PC-3 (cell line): ENCODE measurements at regions not wholly inside any gene's neighbourhood (a gene's known extent, or its start where the extent isn't known, plus 50 kb on each side); places are given as distances from the start of the nearest gene placed in this dataset.

Experiments used
- EZH2 ChIP-seq: fragments of 300-600 bp; sonication (generic); IDR thresholded peaks from one replicate; pipeline ENCODE4 v1.6.1; 2017; ENCODE audit warnings: antibody characterized with exemption, mild to moderate bottlenecking, low read length; ENCODE audit not compliant: unreplicated experiment
- EZH2phosphoT487 ChIP-seq: fragments of 300-600 bp; sonication (generic); IDR thresholded peaks from 2 replicates; pipeline ENCODE4 v1.6.1; 2018; ENCODE audit warnings: mild to moderate bottlenecking, antibody characterized with exemption, low read length, borderline replicate concordance
- TF ChIP-seq, protein P1 (sequence below): fragments of 300-600 bp; sonication (generic); conservative IDR thresholded peaks from 2 replicates; pipeline ENCODE4 v1.5.1; 2017; ENCODE audit warnings: antibody characterized with exemption, low read depth, mild to moderate bottlenecking, low read length

DNA sequence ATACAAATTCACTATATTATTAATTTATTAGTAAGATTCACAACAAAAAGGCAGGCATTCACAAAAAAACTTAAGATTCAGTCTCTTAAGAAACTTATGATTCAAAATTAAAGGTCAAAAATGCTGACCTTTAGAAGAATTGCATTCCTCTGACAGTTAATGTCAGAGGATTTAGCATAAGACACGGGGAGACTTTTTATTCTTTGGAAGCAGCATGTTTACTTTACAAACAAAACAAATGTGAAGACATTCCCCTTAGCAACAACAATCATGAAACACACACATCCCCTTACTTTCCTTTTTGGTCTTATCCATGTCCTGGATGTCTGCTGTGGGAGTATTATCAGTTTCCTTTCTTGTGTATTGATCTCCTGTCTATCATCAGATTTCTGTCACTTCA is 117.1 kb downstream of the RAD51AP2 start:
- TF ChIP-seq, protein P1, sequence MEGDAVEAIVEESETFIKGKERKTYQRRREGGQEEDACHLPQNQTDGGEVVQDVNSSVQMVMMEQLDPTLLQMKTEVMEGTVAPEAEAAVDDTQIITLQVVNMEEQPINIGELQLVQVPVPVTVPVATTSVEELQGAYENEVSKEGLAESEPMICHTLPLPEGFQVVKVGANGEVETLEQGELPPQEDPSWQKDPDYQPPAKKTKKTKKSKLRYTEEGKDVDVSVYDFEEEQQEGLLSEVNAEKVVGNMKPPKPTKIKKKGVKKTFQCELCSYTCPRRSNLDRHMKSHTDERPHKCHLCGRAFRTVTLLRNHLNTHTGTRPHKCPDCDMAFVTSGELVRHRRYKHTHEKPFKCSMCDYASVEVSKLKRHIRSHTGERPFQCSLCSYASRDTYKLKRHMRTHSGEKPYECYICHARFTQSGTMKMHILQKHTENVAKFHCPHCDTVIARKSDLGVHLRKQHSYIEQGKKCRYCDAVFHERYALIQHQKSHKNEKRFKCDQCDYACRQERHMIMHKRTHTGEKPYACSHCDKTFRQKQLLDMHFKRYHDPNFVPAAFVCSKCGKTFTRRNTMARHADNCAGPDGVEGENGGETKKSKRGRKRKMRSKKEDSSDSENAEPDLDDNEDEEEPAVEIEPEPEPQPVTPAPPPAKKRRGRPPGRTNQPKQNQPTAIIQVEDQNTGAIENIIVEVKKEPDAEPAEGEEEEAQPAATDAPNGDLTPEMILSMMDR: no peak
- TF ChIP-seq EZH2phosphoT487: no peak
- no peak for TF ChIP-seq EZH2
